ENCODE measurements at regions not wholly inside any gene's neighbourhood (a gene's known extent, or its start where the extent isn't known, plus 50 kb on each side); places are given as distances from the start of the nearest gene placed in this dataset.

- H3K9me1 ChIP-seq (replicated peaks; ENCODE audit: control insufficient read depth, extremely low read depth, insufficient read depth, low read length): no peaks in the 10 kb centered on the region
- dilution Hi-C loops (cut with MboI; ENCODE audit: extremely low pct_ligation_motif_present, low sequenced_read_pairs): no loop called here
- H3K27ac ChIP-seq (ENCODE audit: insufficient read depth, low read depth, low read length): no peak overlapping the region
- TF ChIP-seq MYC (IDR thresholded peaks at IDR 0.05; ENCODE audit: low read depth, low read length) (no peak), FOS (IDR thresholded peaks at IDR 0.05; ENCODE audit: borderline replicate concordance, insufficient read depth, low read length) (no peak), JUN (IDR thresholded peaks at IDR 0.05; ENCODE audit: borderline replicate concordance, insufficient read depth, insufficient read length, low read depth) (no peak), GATA2 (IDR thresholded peaks at IDR 0.05; ENCODE audit: insufficient read depth, insufficient read length, low read depth, low read length) (no peak), POLR2AphosphoS5 (IDR thresholded peaks at IDR 0.05; ENCODE audit: insufficient read depth, low read depth, low read length) (no peak), POLR2A (IDR thresholded peaks at IDR 0.05; ENCODE audit: low read depth, low read length) (no peak), EZH2 (IDR thresholded peaks at IDR 0.05; ENCODE audit: borderline replicate concordance, low read depth, low read length, severe bottlenecking) (no peak), CTCF (IDR thresholded peaks at IDR 0.05; ENCODE audit: extremely low read depth in 1 of 2, insufficient read depth in 1 of 2, low read depth in 1 of 2, low read length in 2 of 2) (no peak)
- TF ChIP-seq, protein P1, sequence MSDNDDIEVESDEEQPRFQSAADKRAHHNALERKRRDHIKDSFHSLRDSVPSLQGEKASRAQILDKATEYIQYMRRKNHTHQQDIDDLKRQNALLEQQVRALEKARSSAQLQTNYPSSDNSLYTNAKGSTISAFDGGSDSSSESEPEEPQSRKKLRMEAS (IDR thresholded peaks at IDR 0.05; ENCODE audit: insufficient read depth, insufficient read length): no peak
- no peaks in the 10 kb centered on the region for H3K9me3 ChIP-seq (replicated peaks; ENCODE audit: control insufficient read depth, insufficient read depth, low read length)
- no peaks in the 10 kb centered on the region for H4K20me1 ChIP-seq (replicated peaks; ENCODE audit: control insufficient read depth, extremely low read depth, insufficient read depth, low read length)
- peaks cover 2% of the 10 kb centered on the region for H3K4me1 ChIP-seq (ENCODE audit: control insufficient read depth, extremely low read depth, insufficient read depth, low read length)
- H3K9ac ChIP-seq (replicated peaks; ENCODE audit: extremely low read depth, insufficient read depth, low read length): no peak overlapping the region
- H3K36me3 ChIP-seq (ENCODE audit: control insufficient read depth in 2 of 2, extremely low read depth in 1 of 2, insufficient read depth in 2 of 2, low read length in 2 of 2): no peaks in the 10 kb centered on the region
- H2AFZ ChIP-seq (ENCODE audit: low read depth, low read length): no peak overlapping the region
- no peak overlapping the region for H3K4me3 ChIP-seq (replicated peaks in 1 of 3; ENCODE audit: insufficient read depth in 1 of 3, low read depth in 1 of 3, low read length in 3 of 3)
- no peak for DNase-seq (ENCODE audit: low read depth, low spot score)
- BruUV-seq (replicated peaks): no TSS peak
- no peaks in the 10 kb centered on the region for H3K79me2 ChIP-seq (ENCODE audit: control insufficient read depth, insufficient read depth, low read length)
- ChIA-PET CTCF (interaction anchor here (0.9 kb wide), 1 partner anchor 284 kb away, joined by 3 read pairs; no protein-coding TSS in a partner anchor), POLR2A (no interaction called here)
- no peak overlapping the region for H3K4me2 ChIP-seq (ENCODE audit: insufficient read depth, low read length)
- H3K27me3 ChIP-seq (ENCODE audit: control insufficient read depth in 2 of 2, insufficient read depth in 2 of 2, low read length in 2 of 2): no peaks in the 10 kb centered on the region
- intact Hi-C loops (cut with micrococcal nuclease): no loop called here
- FAIRE-seq: no peak
Measured at GRCh38 chr14:51368721-51369163, 128.7 kb downstream of the TMX1 start.

Data from endothelial cell of umbilical vein (primary cell).